GM12878 (cell line): ENCODE measurements at regions not wholly inside any gene's neighbourhood (a gene's known extent, or its start where the extent isn't known, plus 50 kb on each side); places are given as distances from the start of the nearest gene placed in this dataset.

ENCODE experiments used
- ATAC-seq: fragments of 200-7000 bp; cut with Tn5 transposase; 3 replicates; pipeline ENCODE4 v1.9.1; 2020; ENCODE audit warnings: mild to moderate bottlenecking, moderate library complexity
- BruUV-seq: library from RNA; stranded (reverse); fragments of 400-500 nt; replicated peaks from 2 replicates; lab custom pipeline; 2021; lab: Mats Ljungman, UMichigan
- CTCF ChIA-PET: fragments of 300-600 bp; sonication (Branson Sonifier 250); formaldehyde crosslinking; extraction: SDS; loops from one replicate; lab custom pipeline; 2021; ENCODE audit warnings: inconsistent platforms; lab: Yijun Ruan, JAX
- POLR2A ChIA-PET: fragments of 350-600 bp; formaldehyde crosslinking; extraction: SDS; loops from one replicate; lab custom pipeline; 2021; ENCODE audit warnings: inconsistent platforms; lab: Charles Lee
- RAD21 ChIA-PET: fragments of 300-600 bp; sonication (Branson Sonifier 250); formaldehyde crosslinking; loops from one replicate; lab custom pipeline; 2023; ENCODE audit warnings: antibody characterized with exemption; ENCODE audit not compliant: unreplicated experiment; lab: Charles Lee
- SMC1A ChIA-PET: fragments of 300-600 bp; sonication (Branson Sonifier 250); formaldehyde crosslinking; loops from one replicate; lab custom pipeline; 2023; ENCODE audit not compliant: unreplicated experiment, uncharacterized antibody; lab: Charles Lee
- DNase-seq: peaks from one replicate; pipeline ENCODE4 v3.0.0-alpha.2; 2011; ENCODE audit warnings: low read depth, low spot score
- FAIRE-seq: peaks from 3 replicates; lab custom pipeline; 2011; peaks lifted over from hg19 to GRCh38; lab: Jason Lieb, UNC
- H2AFZ ChIP-seq: 2 replicates; pipeline ENCODE4 v1.6.0; 2011; ENCODE audit warnings: low read depth, low read length, control low read depth; ENCODE audit not compliant: control insufficient read depth
- H3K27ac ChIP-seq: 2 replicates; pipeline ENCODE4 v1.5.1; 2011; ENCODE audit warnings: control low read depth; ENCODE audit not compliant: control insufficient read depth, insufficient read depth
- H3K27me3 ChIP-seq, 2 experiments: replicated peaks in 1 of 2; 2 replicates each; pipeline versions ENCODE4 v1.6.0 to v1.6.1; 2011; ENCODE audit warnings: low read length in 1 of 2; ENCODE audit not compliant: control insufficient read depth in 2 of 2, insufficient read depth in 2 of 2
- H3K36me3 ChIP-seq, 2 experiments: 2 replicates each; pipeline ENCODE4 v1.5.1; 2011; ENCODE audit warnings: low read length in 1 of 2; ENCODE audit not compliant: control insufficient read depth in 2 of 2, insufficient read depth in 2 of 2
- H3K4me1 ChIP-seq: 2 replicates; pipeline ENCODE4 v1.6.1; 2011; ENCODE audit warnings: mild to moderate bottlenecking, low read length, moderate library complexity, mixed read lengths; ENCODE audit not compliant: control insufficient read depth, insufficient read depth
- H3K4me2 ChIP-seq: 2 replicates; pipeline ENCODE4 v1.6.0; 2011; ENCODE audit warnings: control low read depth; ENCODE audit not compliant: control insufficient read depth, insufficient read depth
- H3K4me3 ChIP-seq: fragments of 200-600 bp; sonication (generic); 2 replicates; pipeline ENCODE4 v1.5.1; 2016
- H3K79me2 ChIP-seq: 2 replicates; pipeline ENCODE4 v1.6.0; 2011; ENCODE audit warnings: low read length; ENCODE audit not compliant: control insufficient read depth, insufficient read depth
- H3K9ac ChIP-seq: 2 replicates; pipeline ENCODE4 v1.8.0; 2011; ENCODE audit warnings: low read length, control low read depth, mixed read lengths; ENCODE audit not compliant: control insufficient read depth, insufficient read depth
- H3K9me3 ChIP-seq: replicated peaks from 3 replicates; pipeline ENCODE4 v1.5.1; 2011; ENCODE audit warnings: mild to moderate bottlenecking, low read length; ENCODE audit not compliant: control insufficient read depth, insufficient read depth
- H4K20me1 ChIP-seq: 2 replicates; pipeline ENCODE4 v1.6.0; 2011; ENCODE audit not compliant: control insufficient read depth, insufficient read depth
- CBX5 ChIP-seq: sonication (generic); IDR thresholded peaks from 2 replicates; pipeline ENCODE4 v1.6.1; 2016; ENCODE audit warnings: low read depth, moderate library complexity, mild to moderate bottlenecking, inconsistent platforms
- FOS ChIP-seq: IDR thresholded peaks from 3 replicates; pipeline ENCODE4 v1.6.1; 2011; ENCODE audit warnings: borderline replicate concordance; ENCODE audit not compliant: insufficient read length; ENCODE audit errors: extremely low read depth
- FOXK2 ChIP-seq: fragments of 450-650 bp; IDR thresholded peaks from 2 replicates; pipeline ENCODE4 v1.6.1; 2017; ENCODE audit warnings: mild to moderate bottlenecking, moderate library complexity
- HDAC2 ChIP-seq: fragments of 200-600 bp; sonication (generic); IDR thresholded peaks from 2 replicates; pipeline ENCODE4 v1.6.1; 2017
- HDAC6 ChIP-seq: fragments of 200-600 bp; sonication (generic); IDR thresholded peaks from one replicate; pipeline ENCODE4 v1.8.0; 2017; ENCODE audit warnings: antibody characterized with exemption; ENCODE audit not compliant: unreplicated experiment
- NBN ChIP-seq: fragments of 450-650 bp; IDR thresholded peaks from 2 replicates; pipeline ENCODE4 v1.6.1; 2016
- PKNOX1 ChIP-seq: fragments of 450-650 bp; IDR thresholded peaks from 2 replicates; pipeline ENCODE4 v1.6.1; 2016; ENCODE audit warnings: mild to moderate bottlenecking
- POU2F2 ChIP-seq: IDR thresholded peaks from 3 replicates; pipeline ENCODE4 v1.6.1; 2011; ENCODE audit warnings: low read depth, mild to moderate bottlenecking, low read length, borderline replicate concordance
- RFX5 ChIP-seq: IDR thresholded peaks from 2 replicates; pipeline ENCODE4 v1.6.1; 2011; ENCODE audit warnings: low read depth, low read length, improper control_type of control experiment
- SKIL ChIP-seq: fragments of 450-650 bp; IDR thresholded peaks from 2 replicates; pipeline ENCODE4 v1.6.1; 2017; ENCODE audit warnings: mild to moderate bottlenecking, low read depth, inconsistent platforms; ENCODE audit not compliant: poor library complexity, severe bottlenecking
- SP1 ChIP-seq: IDR thresholded peaks from one replicate; pipeline ENCODE4 v1.6.1; 2011; ENCODE audit warnings: low read depth, low read length
- WGBS: methylation state at CpG from one replicate; pipeline ENCODE4 v1.1.6; 2016; ENCODE audit warnings: low lambda C conversion rate; ENCODE audit not compliant: insufficient replicate concordance, insufficient coverage; ENCODE audit errors: missing lambda C conversion rate; 5-methylcytosine and 5-hydroxymethylcytosine counted together
- in situ Hi-C: fragments of 300-500 bp; cut with MboI; formaldehyde crosslinking; loops from 9 replicates; pipeline ENCODE4 v1.14.3; 2018; ENCODE audit warnings: mixed read lengths
- intact Hi-C: fragments of 100-400 bp; cut with micrococcal nuclease; formaldehyde crosslinking; loops from one replicate; pipeline ENCODE4 v1.14.2; 2022; ENCODE audit not compliant: unreplicated experiment
- TF ChIP-seq, protein P1 (sequence below): fragments of 450-650 bp; IDR thresholded peaks from 2 replicates; pipeline ENCODE4 v1.6.1; 2017; ENCODE audit warnings: antibody characterized with exemption, mild to moderate bottlenecking, moderate library complexity

DNA sequence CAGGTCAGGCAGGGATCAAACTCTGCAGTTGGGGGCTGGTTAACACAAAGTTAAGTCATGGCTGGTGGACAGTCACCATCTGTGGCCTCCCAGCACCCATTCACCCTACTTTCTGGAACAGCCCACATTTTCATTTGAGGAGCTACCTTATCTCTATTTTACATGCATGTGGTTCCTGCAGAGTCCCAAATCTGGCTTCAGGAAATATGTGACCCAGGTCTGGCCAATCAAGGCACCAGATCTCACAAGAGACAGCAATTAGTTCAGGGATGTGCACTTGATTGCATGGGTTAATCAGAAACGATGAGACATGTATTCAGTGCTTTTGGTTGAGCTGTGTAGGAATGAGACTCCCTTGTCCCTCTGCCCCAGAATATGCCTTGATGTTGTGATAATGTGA, 170.9 kb downstream of the NR2F2 start:
- WGBS = 0% methylated on average over 1 of the region's 1 CpG
- DNase-seq (no peak), FAIRE-seq (no peak), ATAC-seq (no peak)
- H3K9me3 ChIP-seq = no peaks in the 10 kb centered on the region; the same call in 2 of the 3 replicates
- ChIA-PET SMC1A (interaction anchor here (0.6 to 1.4 kb wide), 2 partner anchors 11 to 12 kb away, joined by 3 read pairs; no protein-coding TSS in a partner anchor), POLR2A (no interaction called here), RAD21 (interaction anchor here (1.1 kb wide), 1 partner anchor 9 kb away, joined by 3 read pairs; no protein-coding TSS in a partner anchor), CTCF (interaction anchor here (0.6 to 1.8 kb wide), 3 partner anchors 84 to 744 kb away, joined by 3 to 4 read pairs (median 3); no protein-coding TSS in a partner anchor)
- in situ Hi-C loops = loop anchor here (5.0 kb wide), 1 partner anchor 51 kb away; no protein-coding TSS in a partner anchor
- H3K27ac ChIP-seq = no peak overlapping the region
- H3K79me2 ChIP-seq = no peaks in the 10 kb centered on the region
- H4K20me1 ChIP-seq = no peaks in the 10 kb centered on the region
- intact Hi-C loops = no loop called here
- H3K4me1 ChIP-seq = no peaks in the 10 kb centered on the region
- BruUV-seq = no TSS peak
- H2AFZ ChIP-seq = no peak overlapping the region
- H3K4me3 ChIP-seq = no peak overlapping the region
- no peaks in the 10 kb centered on the region for H3K27me3 ChIP-seq
- no peak for TF ChIP-seq PKNOX1
- no peak for TF ChIP-seq POU2F2
- no peak for TF ChIP-seq SP1
- H3K9ac ChIP-seq = no peak overlapping the region
- H3K4me2 ChIP-seq = no peak overlapping the region
- no peaks in the 10 kb centered on the region for H3K36me3 ChIP-seq

- Histone ChIP-seq H3K4me1 (no peaks in the 10 kb centered on the region), H3K4me2 (no peak overlapping the region), H3K36me3 (no peaks in the 10 kb centered on the region), H3K9ac (no peak overlapping the region), H3K79me2 (no peaks in the 10 kb centered on the region), H3K27me3 (no peaks in the 10 kb centered on the region), H3K9me3 (no peaks in the 10 kb centered on the region; the same call in 2 of the 3 replicates), H2AFZ (no peak overlapping the region), H3K4me3 (no peak overlapping the region), H3K27ac (no peak overlapping the region), H4K20me1 (no peaks in the 10 kb centered on the region)
- SMC1A ChIA-PET = interaction anchor here (1.4 kb wide), 2 partner anchors 9 to 10 kb away, joined by 3 read pairs; no protein-coding TSS in a partner anchor
- POLR2A ChIA-PET = no interaction called here
- intact Hi-C loops = no loop called here
- ATAC-seq (no peak), DNase-seq (no peak), FAIRE-seq (no peak)
- BruUV-seq = no TSS peak
- RAD21 ChIA-PET = no interaction called here
- WGBS = 15% methylated on average over 4 of the region's 4 CpGs
- CTCF ChIA-PET = interaction anchor here (1.8 kb wide), 1 partner anchor 83 kb away, joined by 4 read pairs; no protein-coding TSS in a partner anchor
- in situ Hi-C loops = loop anchor here (5.0 kb wide), 1 partner anchor 50 kb away; no protein-coding TSS in a partner anchor
- TF ChIP-seq RFX5 (no peak), CBX5 (no peak), NBN (no peak), FOS (no peak), HDAC2 (no peak), HDAC6 (no peak), FOXK2 (no peak), SKIL (no peak)
- TF ChIP-seq, protein P1, sequence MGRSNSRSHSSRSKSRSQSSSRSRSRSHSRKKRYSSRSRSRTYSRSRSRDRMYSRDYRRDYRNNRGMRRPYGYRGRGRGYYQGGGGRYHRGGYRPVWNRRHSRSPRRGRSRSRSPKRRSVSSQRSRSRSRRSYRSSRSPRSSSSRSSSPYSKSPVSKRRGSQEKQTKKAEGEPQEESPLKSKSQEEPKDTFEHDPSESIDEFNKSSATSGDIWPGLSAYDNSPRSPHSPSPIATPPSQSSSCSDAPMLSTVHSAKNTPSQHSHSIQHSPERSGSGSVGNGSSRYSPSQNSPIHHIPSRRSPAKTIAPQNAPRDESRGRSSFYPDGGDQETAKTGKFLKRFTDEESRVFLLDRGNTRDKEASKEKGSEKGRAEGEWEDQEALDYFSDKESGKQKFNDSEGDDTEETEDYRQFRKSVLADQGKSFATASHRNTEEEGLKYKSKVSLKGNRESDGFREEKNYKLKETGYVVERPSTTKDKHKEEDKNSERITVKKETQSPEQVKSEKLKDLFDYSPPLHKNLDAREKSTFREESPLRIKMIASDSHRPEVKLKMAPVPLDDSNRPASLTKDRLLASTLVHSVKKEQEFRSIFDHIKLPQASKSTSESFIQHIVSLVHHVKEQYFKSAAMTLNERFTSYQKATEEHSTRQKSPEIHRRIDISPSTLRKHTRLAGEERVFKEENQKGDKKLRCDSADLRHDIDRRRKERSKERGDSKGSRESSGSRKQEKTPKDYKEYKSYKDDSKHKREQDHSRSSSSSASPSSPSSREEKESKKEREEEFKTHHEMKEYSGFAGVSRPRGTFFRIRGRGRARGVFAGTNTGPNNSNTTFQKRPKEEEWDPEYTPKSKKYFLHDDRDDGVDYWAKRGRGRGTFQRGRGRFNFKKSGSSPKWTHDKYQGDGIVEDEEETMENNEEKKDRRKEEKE = no peak
Observed at GRCh38 chr15:96502196-96502595, 171.7 kb downstream of the NR2F2 start.
